Spleen (tissue), 11 donors: ENCODE measurements at regions not wholly inside any gene's neighbourhood (a gene's known extent, or its start where the extent isn't known, plus 50 kb on each side); places are given as distances from the start of the nearest gene placed in this dataset.

Experiments
- DNase-seq: peaks from one replicate; pipeline ENCODE4 v3.0.0-alpha.2; 2020
- H3K27ac ChIP-seq, 8 donors: fragments of 200-600 bp; sonication (generic) in 7 of 8; 1 replicate in 4 of 8; 2 replicates in 4 of 8; pipeline versions ENCODE4 v1.5.0 to v1.8.0; 2016 to 2021; ENCODE audit warnings: inconsistent platforms in 4 of 8, mild to moderate bottlenecking in 4 of 8, moderate library complexity in 1 of 8
- H3K27me3 ChIP-seq, 7 donors: fragments of 200-600 bp; sonication (generic) in 6 of 7; replicated peaks in 1 of 7; 1 replicate in 4 of 7; 2 replicates in 3 of 7; pipeline versions ENCODE4 v1.5.0 to v1.8.0; 2016 to 2021; ENCODE audit warnings: inconsistent platforms in 3 of 7, mild to moderate bottlenecking in 1 of 7
- H3K36me3 ChIP-seq, 6 donors: fragments of 200-600 bp; sonication (generic) in 5 of 6; 1 replicate in 4 of 6; 2 replicates in 2 of 6; pipeline versions ENCODE4 v1.5.0 to v1.8.0; 2016 to 2021; ENCODE audit warnings: inconsistent platforms in 2 of 6
- H3K4me1 ChIP-seq, 6 donors: fragments of 200-600 bp; sonication (generic) in 5 of 6; 1 replicate in 3 of 6; 2 replicates in 3 of 6; pipeline versions ENCODE4 v1.5.0 to v1.8.0; 2016 to 2021; ENCODE audit warnings: inconsistent platforms in 3 of 6
- H3K4me3 ChIP-seq, 8 donors: fragments of 200-600 bp; sonication (generic) in 7 of 8; 1 replicate in 4 of 8; 2 replicates in 4 of 8; pipeline versions ENCODE4 v1.5.0 to v1.8.0; 2016 to 2021; ENCODE audit warnings: inconsistent platforms in 4 of 8, mild to moderate bottlenecking in 4 of 8, moderate library complexity in 2 of 8
- H3K9me3 ChIP-seq, 8 donors: fragments of 200-600 bp; sonication (generic) in 7 of 8; 1 replicate in 4 of 8; 2 replicates in 4 of 8; pipeline versions ENCODE4 v1.5.0 to v1.8.0; 2016 to 2021; ENCODE audit warnings: inconsistent platforms in 4 of 8
- POLR2A ChIP-seq, 3 donors: fragments of 450-650 bp; IDR thresholded peaks; one replicate each; pipeline ENCODE4 v1.5.1; 2017; ENCODE audit warnings: antibody characterized with exemption in 3 of 3, mild to moderate bottlenecking in 1 of 3
- POLR2AphosphoS5 ChIP-seq, 3 donors: sonication (generic); formaldehyde crosslinking; IDR thresholded peaks; one replicate each; pipeline ENCODE4 v1.5.1; 2017; ENCODE audit warnings: antibody characterized with exemption in 3 of 3
- WGBS, 5 donors: extraction: QIAGEN DNeasy Blood & Tissue Kit in 3 of 5; methylation state at CpG; one replicate each; pipeline versions ENCODE4 v1.1.5 to v1.1.7; 2013 to 2018; 5-methylcytosine and 5-hydroxymethylcytosine counted together
- intact Hi-C: fragments of 100-400 bp; cut with DNase I; formaldehyde crosslinking; loops from one replicate; pipeline ENCODE4 v1.15.0; 2023; ENCODE audit warnings: low total_unique reads
- TF ChIP-seq, protein P1 (sequence below), 11 experiments: fragments of 200-600 bp in 7 of 11; fragments of 450-650 bp in 4 of 11; sonication (generic) in 4 of 11; IDR thresholded peaks in 8 of 11; conservative IDR thresholded peaks in 3 of 11; 1 replicate in 7 of 11; 2 replicates in 4 of 11; pipeline versions ENCODE4 v1.4.0 to v1.8.0; 2016 to 2021; ENCODE audit warnings: antibody characterized with exemption in 11 of 11, inconsistent platforms in 4 of 11, mild to moderate bottlenecking in 1 of 11
- donor health status: healthy with polysubstance abuse.
- donor health status: DM: no; HTN: no; CAD: no; lungs with moderate emphysema.
- donor health status: DM: no; HTN: no; CAD: no.
- donor health status: Bipolar disorder and iron deficiency.
- donor health status: healthy.
- donor health status: DM: no; HTN: no; CAD: no.
- donor health status: DM: yes; HTN: yes; CAD: no.

DNA sequence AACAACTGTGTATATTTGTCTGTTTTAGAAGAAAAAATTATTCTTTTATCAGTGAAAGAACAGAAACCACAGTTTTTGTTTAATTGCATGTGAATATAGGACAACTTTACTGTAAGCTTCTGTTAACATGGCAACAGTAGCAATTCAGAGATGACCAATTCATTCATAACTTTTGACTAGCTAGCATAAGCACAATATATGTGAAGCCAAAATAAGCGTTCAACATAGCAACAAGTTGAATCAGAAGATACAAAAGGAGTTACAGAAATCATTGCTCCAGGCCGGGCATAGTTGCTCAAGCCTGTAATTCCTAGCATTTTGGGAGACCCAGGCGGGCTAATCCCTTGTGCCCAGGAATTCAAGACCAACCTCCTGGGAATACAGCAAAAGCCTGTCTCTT lies 197.1 kb upstream of the GPC6 start:
- Histone ChIP-seq H3K27ac (no peak overlapping the region), H3K27me3 (no peaks in the 10 kb centered on the region), H3K9me3 (peaks cover 0 to 8% (median 0%) of the 10 kb centered on the region in 8 donors), H3K36me3 (no peaks in the 10 kb centered on the region), H3K4me3 (no peak overlapping the region), H3K4me1 (no peaks in the 10 kb centered on the region)
- WGBS, 5 donors: 81 to 93% (median 90%) methylated on average over 3 of the region's 3 CpGs
- intact Hi-C loops: no loop called here
- DNase-seq: no peak
- TF ChIP-seq POLR2AphosphoS5 (IDR thresholded peaks at IDR 0.05): no peak
- TF ChIP-seq POLR2A (IDR thresholded peaks at IDR 0.05): no peak
- TF ChIP-seq, protein P1, sequence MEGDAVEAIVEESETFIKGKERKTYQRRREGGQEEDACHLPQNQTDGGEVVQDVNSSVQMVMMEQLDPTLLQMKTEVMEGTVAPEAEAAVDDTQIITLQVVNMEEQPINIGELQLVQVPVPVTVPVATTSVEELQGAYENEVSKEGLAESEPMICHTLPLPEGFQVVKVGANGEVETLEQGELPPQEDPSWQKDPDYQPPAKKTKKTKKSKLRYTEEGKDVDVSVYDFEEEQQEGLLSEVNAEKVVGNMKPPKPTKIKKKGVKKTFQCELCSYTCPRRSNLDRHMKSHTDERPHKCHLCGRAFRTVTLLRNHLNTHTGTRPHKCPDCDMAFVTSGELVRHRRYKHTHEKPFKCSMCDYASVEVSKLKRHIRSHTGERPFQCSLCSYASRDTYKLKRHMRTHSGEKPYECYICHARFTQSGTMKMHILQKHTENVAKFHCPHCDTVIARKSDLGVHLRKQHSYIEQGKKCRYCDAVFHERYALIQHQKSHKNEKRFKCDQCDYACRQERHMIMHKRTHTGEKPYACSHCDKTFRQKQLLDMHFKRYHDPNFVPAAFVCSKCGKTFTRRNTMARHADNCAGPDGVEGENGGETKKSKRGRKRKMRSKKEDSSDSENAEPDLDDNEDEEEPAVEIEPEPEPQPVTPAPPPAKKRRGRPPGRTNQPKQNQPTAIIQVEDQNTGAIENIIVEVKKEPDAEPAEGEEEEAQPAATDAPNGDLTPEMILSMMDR (IDR thresholded peaks at IDR 0.05 in 8 of 11, conservative IDR thresholded peaks at IDR 0.05 in 3 of 11): no peak

DNA sequence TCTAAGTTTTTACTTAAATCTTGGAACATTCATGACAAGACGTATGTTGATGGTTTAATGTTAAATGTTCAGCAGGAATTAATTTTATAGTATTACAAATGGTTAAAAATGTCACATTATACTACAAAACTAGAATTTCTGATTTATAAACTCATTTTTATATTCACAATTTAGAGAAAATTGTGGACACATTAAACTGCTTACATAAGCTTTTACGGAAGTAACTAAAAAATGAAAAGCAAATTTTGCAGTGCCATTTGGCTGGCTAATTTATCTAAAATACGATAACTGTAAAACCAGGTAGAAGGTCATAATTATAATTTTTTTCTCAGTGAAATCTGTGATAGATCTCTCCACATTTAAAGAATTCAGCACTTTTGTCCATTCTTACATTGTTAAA lies 190.2 kb upstream of the GPC6 start:
- WGBS, 5 donors: 85 to 96% (median 88%) methylated on average over 3 of the region's 3 CpGs
- DNase-seq: no peak
- intact Hi-C loops: no loop called here
- H3K36me3 ChIP-seq: no peaks in the 10 kb centered on the region
- no peak overlapping the region for H3K4me3 ChIP-seq
- H3K27me3 ChIP-seq: no peaks in the 10 kb centered on the region
- peaks cover 0 to 14% (median 0%) of the 10 kb centered on the region in 8 donors for H3K9me3 ChIP-seq
- H3K27ac ChIP-seq: no peak overlapping the region
- no peaks in the 10 kb centered on the region for H3K4me1 ChIP-seq
- no peak for TF ChIP-seq POLR2A (IDR thresholded peaks at IDR 0.05)
- TF ChIP-seq, protein P1 (IDR thresholded peaks at IDR 0.05 in 8 of 11, conservative IDR thresholded peaks at IDR 0.05 in 3 of 11): no peak
- TF ChIP-seq POLR2AphosphoS5 (IDR thresholded peaks at IDR 0.05): no peak

- Histone ChIP-seq H3K4me3 (no peak overlapping the region), H3K27ac (no peak overlapping the region), H3K4me1 (no peaks in the 10 kb centered on the region), H3K9me3 (peaks cover 0 to 13% (median 0%) of the 10 kb centered on the region in 8 donors), H3K27me3 (no peaks in the 10 kb centered on the region), H3K36me3 (no peaks in the 10 kb centered on the region)
- 71 to 85% (median 76%) methylated on average over 5 of the region's 5 CpGs for WGBS, 5 donors
- intact Hi-C loops: no loop called here
- TF ChIP-seq, protein P1 (IDR thresholded peaks at IDR 0.05 in 8 of 11, conservative IDR thresholded peaks at IDR 0.05 in 3 of 11): no peak
- no peak for TF ChIP-seq POLR2A (IDR thresholded peaks at IDR 0.05)
- TF ChIP-seq POLR2AphosphoS5 (IDR thresholded peaks at IDR 0.05): no peak
- no peak for DNase-seq
These were observed 188.8 kb upstream of the GPC6 start for GRCh38 chr13:93037780-93038179.

DNA sequence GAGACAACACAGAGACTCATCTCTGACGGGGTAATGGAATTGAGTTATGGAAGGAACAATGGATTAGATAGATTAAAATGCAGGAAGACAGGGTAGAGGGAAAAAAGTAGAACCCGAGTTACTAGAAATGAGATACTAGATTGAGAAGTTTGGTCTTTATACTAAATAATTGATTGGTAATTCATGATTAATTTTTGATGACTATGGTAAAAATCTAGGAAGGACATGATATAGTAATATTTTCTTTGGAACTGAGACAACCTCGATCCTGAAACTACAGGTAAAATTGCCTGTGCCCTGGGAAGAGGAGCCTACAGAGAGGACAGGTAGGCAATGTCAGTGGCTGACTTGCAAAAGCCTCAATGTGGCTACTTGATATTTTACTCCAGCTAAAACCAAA lies 188.4 kb upstream of the GPC6 start:
- peaks cover 0 to 13% (median 0%) of the 10 kb centered on the region in 8 donors for H3K9me3 ChIP-seq
- intact Hi-C loops: no loop called here
- H3K4me3 ChIP-seq: no peak overlapping the region
- no peak for DNase-seq
- H3K4me1 ChIP-seq: no peaks in the 10 kb centered on the region
- no peaks in the 10 kb centered on the region for H3K27me3 ChIP-seq
- TF ChIP-seq, protein P1 (IDR thresholded peaks at IDR 0.05 in 8 of 11, conservative IDR thresholded peaks at IDR 0.05 in 3 of 11): no peak
- no peaks in the 10 kb centered on the region for H3K36me3 ChIP-seq
- no peak overlapping the region for H3K27ac ChIP-seq
- WGBS, 5 donors: 69 to 87% (median 74%) methylated on average over 3 of the region's 3 CpGs
